Keratinocyte (primary cell): ENCODE measurements at regions not wholly inside any gene's neighbourhood (a gene's known extent, or its start where the extent isn't known, plus 50 kb on each side); places are given as distances from the start of the nearest gene placed in this dataset.

Experiments used
- DNase-seq: peaks from one replicate; pipeline ENCODE4 v3.0.0-alpha.2; 2011; ENCODE audit warnings: low read depth, missing footprints, low spot score
- FAIRE-seq: peaks from 2 replicates; lab custom pipeline; 2011; peaks lifted over from hg19 to GRCh38; lab: Jason Lieb, UNC
- H2AFZ ChIP-seq: 2 replicates; pipeline ENCODE4 v1.6.0; 2012; ENCODE audit warnings: low read length, control low read depth, inconsistent platforms; ENCODE audit not compliant: control insufficient read depth
- H3K27ac ChIP-seq: 2 replicates; pipeline ENCODE4 v1.5.1; 2011; ENCODE audit warnings: low read length; ENCODE audit not compliant: control insufficient read depth, insufficient read depth
- H3K27me3 ChIP-seq: 3 replicates; pipeline ENCODE4 v1.6.0; 2011; ENCODE audit warnings: low read length; ENCODE audit not compliant: control insufficient read depth, insufficient read depth; ENCODE audit errors: extremely low read depth
- H3K36me3 ChIP-seq, 2 experiments: 2 replicates in 1 of 2; 3 replicates in 1 of 2; pipeline ENCODE4 v1.5.1; 2011; ENCODE audit warnings: low read length in 2 of 2, mild to moderate bottlenecking in 1 of 2; ENCODE audit not compliant: control insufficient read depth in 2 of 2, insufficient read depth in 2 of 2; ENCODE audit errors: extremely low read depth in 1 of 2
- H3K4me1 ChIP-seq: 3 replicates; pipeline ENCODE4 v1.5.1; 2011; ENCODE audit warnings: low read length; ENCODE audit not compliant: control insufficient read depth, insufficient read depth; ENCODE audit errors: extremely low read depth
- H3K4me2 ChIP-seq: 3 replicates; pipeline ENCODE4 v1.6.0; 2011; ENCODE audit warnings: low read depth, low read length; ENCODE audit not compliant: control insufficient read depth, insufficient read depth; ENCODE audit errors: extremely low read depth
- H3K4me3 ChIP-seq, 3 experiments: fragments of 200-600 bp in 1 of 3; sonication (generic) in 1 of 3; 2 replicates in 2 of 3; 3 replicates in 1 of 3; pipeline ENCODE4 v1.5.1; 2011 to 2016; ENCODE audit warnings: low read length in 3 of 3, mild to moderate bottlenecking in 3 of 3, control low read depth in 2 of 3, inconsistent platforms in 1 of 3, low read depth in 1 of 3, mixed read lengths in 1 of 3, mixed run types in 1 of 3, moderate library complexity in 1 of 3; ENCODE audit not compliant: control insufficient read depth in 2 of 3, insufficient read depth in 2 of 3; ENCODE audit errors: extremely low read depth in 1 of 3
- H3K79me2 ChIP-seq: 2 replicates; pipeline ENCODE4 v1.6.0; 2012; ENCODE audit warnings: low read length; ENCODE audit not compliant: control insufficient read depth, insufficient read depth
- H3K9ac ChIP-seq: 3 replicates; pipeline ENCODE4 v1.6.0; 2011; ENCODE audit warnings: low read length; ENCODE audit not compliant: control insufficient read depth, insufficient read depth; ENCODE audit errors: extremely low read depth
- H3K9me1 ChIP-seq: 3 replicates; pipeline ENCODE4 v1.6.0; 2011; ENCODE audit warnings: low read length; ENCODE audit not compliant: control insufficient read depth, insufficient read depth; ENCODE audit errors: extremely low read depth
- H3K9me3 ChIP-seq: 2 replicates; pipeline ENCODE4 v1.5.1; 2012; ENCODE audit warnings: low read depth, low read length; ENCODE audit not compliant: control insufficient read depth
- H4K20me1 ChIP-seq: 3 replicates; pipeline ENCODE4 v1.6.0; 2011; ENCODE audit warnings: low read length; ENCODE audit not compliant: control insufficient read depth, insufficient read depth; ENCODE audit errors: extremely low read depth
- CTCF ChIP-seq, 3 experiments: IDR thresholded peaks in 1 of 3; conservative IDR thresholded peaks in 1 of 3; optimal IDR thresholded peaks in 1 of 3; 2 replicates in 2 of 3; 3 replicates in 1 of 3; pipeline versions ENCODE3 to v1.5.1; 2011; ENCODE audit warnings: low read length in 3 of 3, mild to moderate bottlenecking in 3 of 3, moderate library complexity in 2 of 3, control low read depth in 1 of 3, inconsistent platforms in 1 of 3; ENCODE audit not compliant: insufficient read depth in 2 of 3; ENCODE audit errors: extremely low read depth in 1 of 3
- EZH2 ChIP-seq: IDR thresholded peaks from one replicate; pipeline ENCODE4 v1.6.1; 2012; ENCODE audit warnings: inconsistent platforms, mild to moderate bottlenecking, low read length, moderate library complexity
- dilution Hi-C: fragments of 300-500 bp; cut with MboI; formaldehyde crosslinking; loops from one replicate; pipeline ENCODE4 v1.7.0; 2020; ENCODE audit warnings: low sequenced_read_pairs; ENCODE audit not compliant: extremely low pct_ligation_motif_present

- DNase-seq = no peak
- dilution Hi-C loops = no loop called here
Measured at GRCh38 chr5:2266641-2267240, 384.0 kb upstream of the IRX4 start.

DNA sequence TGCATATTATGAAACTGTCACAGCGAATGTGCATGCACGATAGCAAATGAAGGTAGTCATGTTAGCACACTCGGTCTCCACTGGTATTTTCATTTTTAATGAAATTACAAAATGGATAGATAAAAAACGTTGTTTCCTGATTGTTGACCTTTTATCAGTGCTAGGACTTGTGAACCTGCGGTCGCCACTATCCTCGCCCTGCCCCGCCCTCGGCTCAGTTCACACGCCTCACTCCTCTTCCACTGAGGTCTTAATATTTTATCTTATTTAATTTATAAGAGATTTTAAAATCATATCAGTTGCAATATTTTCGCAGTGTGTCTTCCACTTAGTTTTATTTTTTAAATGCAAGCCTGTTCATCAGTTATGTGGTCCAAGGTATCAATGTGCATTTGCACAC, 382.6 kb upstream of the IRX4 start:
- no peaks in the 10 kb centered on the region for H3K4me1 ChIP-seq
- dilution Hi-C loops = no loop called here
- FAIRE-seq (no peak), DNase-seq (no peak)
- no peak overlapping the region for H3K4me3 ChIP-seq
- no peak overlapping the region for H2AFZ ChIP-seq
- H3K9me1 ChIP-seq = no peaks in the 10 kb centered on the region
- no peaks in the 10 kb centered on the region for H4K20me1 ChIP-seq
- H3K36me3 ChIP-seq = no peaks in the 10 kb centered on the region
- H3K4me2 ChIP-seq = no peak overlapping the region
- no peak overlapping the region for H3K9ac ChIP-seq
- no peaks in the 10 kb centered on the region for H3K27me3 ChIP-seq
- no peak overlapping the region for H3K27ac ChIP-seq
- H3K9me3 ChIP-seq = no peaks in the 10 kb centered on the region
- TF ChIP-seq CTCF (optimal IDR thresholded peaks at IDR 0.05 in 1 of 3, IDR thresholded peaks at IDR 0.05 in 1 of 3, conservative IDR thresholded peaks at IDR 0.05 in 1 of 3; ENCODE audit: extremely low read depth in 1 of 3, insufficient read depth in 2 of 3, low read length in 3 of 3) (no peak), EZH2 (no peak)
- no peaks in the 10 kb centered on the region for H3K79me2 ChIP-seq

More at GRCh38 chr5:2266641-2267240, 384.0 kb upstream of the IRX4 start:
- Histone ChIP-seq H3K9me1 (no peaks in the 10 kb centered on the region), H3K4me2 (no peak overlapping the region), H3K9me3 (no peaks in the 10 kb centered on the region), H3K27me3 (no peaks in the 10 kb centered on the region), H3K9ac (no peak overlapping the region), H3K27ac (no peak overlapping the region), H4K20me1 (no peaks in the 10 kb centered on the region), H3K79me2 (no peaks in the 10 kb centered on the region), H2AFZ (no peak overlapping the region), H3K4me3 (no peak overlapping the region), H3K4me1 (no peaks in the 10 kb centered on the region), H3K36me3 (no peaks in the 10 kb centered on the region)
- FAIRE-seq = no peak
- TF ChIP-seq EZH2 (no peak), CTCF (optimal IDR thresholded peaks at IDR 0.05 in 1 of 3, IDR thresholded peaks at IDR 0.05 in 1 of 3, conservative IDR thresholded peaks at IDR 0.05 in 1 of 3; ENCODE audit: extremely low read depth in 1 of 3, insufficient read depth in 2 of 3, low read length in 3 of 3) (no peak)
